H1 (cell line): ENCODE measurements at regions not wholly inside any gene's neighbourhood (a gene's known extent, or its start where the extent isn't known, plus 50 kb on each side); places are given as distances from the start of the nearest gene placed in this dataset.

Experiments
- ASH2L ChIP-seq: fragments of 200-600, 300-600 bp; sonication (generic); IDR thresholded peaks from one replicate; pipeline ENCODE4 v1.7.1; 2017; ENCODE audit warnings: low read length
- CBX8 ChIP-seq: fragments of 300-800, 300-1000 bp; sonication (generic); IDR thresholded peaks from 2 replicates; pipeline ENCODE4 v1.7.1; 2016; ENCODE audit warnings: low read depth, low read length, borderline replicate concordance
- EGR1 ChIP-seq: IDR thresholded peaks from 2 replicates; pipeline ENCODE4 v1.6.1; 2011; ENCODE audit warnings: low read depth, low read length, borderline replicate concordance
- NANOG ChIP-seq: IDR thresholded peaks from 2 replicates; pipeline ENCODE4 v1.6.1; 2011; ENCODE audit warnings: low read length, low read depth, mild to moderate bottlenecking, inconsistent platforms; ENCODE audit not compliant: insufficient read depth, poor library complexity, severe bottlenecking
- PHF8 ChIP-seq: fragments of 200-600 bp; sonication (generic); conservative IDR thresholded peaks from 2 replicates; pipeline ENCODE4 v1.7.1; 2012; ENCODE audit warnings: low read depth, mild to moderate bottlenecking, inconsistent platforms, low read length, moderate library complexity
- RFX5 ChIP-seq: IDR thresholded peaks from 2 replicates; pipeline ENCODE4 v1.6.1; 2011; ENCODE audit warnings: low read depth, low read length, improper control_type of control experiment, borderline replicate concordance
- RXRA ChIP-seq: IDR thresholded peaks from 2 replicates; pipeline ENCODE4 v1.6.1; 2011; ENCODE audit warnings: low read depth, mild to moderate bottlenecking, low read length, moderate library complexity; ENCODE audit not compliant: insufficient read depth
- SIRT6 ChIP-seq: IDR thresholded peaks from one replicate; pipeline ENCODE4 v1.7.1; 2012; ENCODE audit warnings: low read length, inconsistent platforms
- TAF1 ChIP-seq: IDR thresholded peaks from 2 replicates; pipeline ENCODE4 v1.6.1; 2011; ENCODE audit warnings: mild to moderate bottlenecking, low read depth, low read length
- TCF12 ChIP-seq: IDR thresholded peaks from 2 replicates; pipeline ENCODE4 v1.6.1; 2011; ENCODE audit warnings: low read depth, mild to moderate bottlenecking, low read length
- TF ChIP-seq, protein P1 (sequence below): fragments of 300-600 bp; sonication (generic); IDR thresholded peaks from 2 replicates; pipeline ENCODE4 v1.7.1; 2012; ENCODE audit warnings: low read length, moderate library complexity, mild to moderate bottlenecking, inconsistent platforms; ENCODE audit not compliant: insufficient replicate concordance
- TF ChIP-seq, protein P2 (sequence below): IDR thresholded peaks from 2 replicates; pipeline ENCODE4 v1.6.1; 2011; ENCODE audit warnings: low read length, improper control_type of control experiment

GRCh38 chrX:28126886-28127285, 145.6 kb upstream of the DCAF8L1 start (continued):
- TF ChIP-seq, protein P1, sequence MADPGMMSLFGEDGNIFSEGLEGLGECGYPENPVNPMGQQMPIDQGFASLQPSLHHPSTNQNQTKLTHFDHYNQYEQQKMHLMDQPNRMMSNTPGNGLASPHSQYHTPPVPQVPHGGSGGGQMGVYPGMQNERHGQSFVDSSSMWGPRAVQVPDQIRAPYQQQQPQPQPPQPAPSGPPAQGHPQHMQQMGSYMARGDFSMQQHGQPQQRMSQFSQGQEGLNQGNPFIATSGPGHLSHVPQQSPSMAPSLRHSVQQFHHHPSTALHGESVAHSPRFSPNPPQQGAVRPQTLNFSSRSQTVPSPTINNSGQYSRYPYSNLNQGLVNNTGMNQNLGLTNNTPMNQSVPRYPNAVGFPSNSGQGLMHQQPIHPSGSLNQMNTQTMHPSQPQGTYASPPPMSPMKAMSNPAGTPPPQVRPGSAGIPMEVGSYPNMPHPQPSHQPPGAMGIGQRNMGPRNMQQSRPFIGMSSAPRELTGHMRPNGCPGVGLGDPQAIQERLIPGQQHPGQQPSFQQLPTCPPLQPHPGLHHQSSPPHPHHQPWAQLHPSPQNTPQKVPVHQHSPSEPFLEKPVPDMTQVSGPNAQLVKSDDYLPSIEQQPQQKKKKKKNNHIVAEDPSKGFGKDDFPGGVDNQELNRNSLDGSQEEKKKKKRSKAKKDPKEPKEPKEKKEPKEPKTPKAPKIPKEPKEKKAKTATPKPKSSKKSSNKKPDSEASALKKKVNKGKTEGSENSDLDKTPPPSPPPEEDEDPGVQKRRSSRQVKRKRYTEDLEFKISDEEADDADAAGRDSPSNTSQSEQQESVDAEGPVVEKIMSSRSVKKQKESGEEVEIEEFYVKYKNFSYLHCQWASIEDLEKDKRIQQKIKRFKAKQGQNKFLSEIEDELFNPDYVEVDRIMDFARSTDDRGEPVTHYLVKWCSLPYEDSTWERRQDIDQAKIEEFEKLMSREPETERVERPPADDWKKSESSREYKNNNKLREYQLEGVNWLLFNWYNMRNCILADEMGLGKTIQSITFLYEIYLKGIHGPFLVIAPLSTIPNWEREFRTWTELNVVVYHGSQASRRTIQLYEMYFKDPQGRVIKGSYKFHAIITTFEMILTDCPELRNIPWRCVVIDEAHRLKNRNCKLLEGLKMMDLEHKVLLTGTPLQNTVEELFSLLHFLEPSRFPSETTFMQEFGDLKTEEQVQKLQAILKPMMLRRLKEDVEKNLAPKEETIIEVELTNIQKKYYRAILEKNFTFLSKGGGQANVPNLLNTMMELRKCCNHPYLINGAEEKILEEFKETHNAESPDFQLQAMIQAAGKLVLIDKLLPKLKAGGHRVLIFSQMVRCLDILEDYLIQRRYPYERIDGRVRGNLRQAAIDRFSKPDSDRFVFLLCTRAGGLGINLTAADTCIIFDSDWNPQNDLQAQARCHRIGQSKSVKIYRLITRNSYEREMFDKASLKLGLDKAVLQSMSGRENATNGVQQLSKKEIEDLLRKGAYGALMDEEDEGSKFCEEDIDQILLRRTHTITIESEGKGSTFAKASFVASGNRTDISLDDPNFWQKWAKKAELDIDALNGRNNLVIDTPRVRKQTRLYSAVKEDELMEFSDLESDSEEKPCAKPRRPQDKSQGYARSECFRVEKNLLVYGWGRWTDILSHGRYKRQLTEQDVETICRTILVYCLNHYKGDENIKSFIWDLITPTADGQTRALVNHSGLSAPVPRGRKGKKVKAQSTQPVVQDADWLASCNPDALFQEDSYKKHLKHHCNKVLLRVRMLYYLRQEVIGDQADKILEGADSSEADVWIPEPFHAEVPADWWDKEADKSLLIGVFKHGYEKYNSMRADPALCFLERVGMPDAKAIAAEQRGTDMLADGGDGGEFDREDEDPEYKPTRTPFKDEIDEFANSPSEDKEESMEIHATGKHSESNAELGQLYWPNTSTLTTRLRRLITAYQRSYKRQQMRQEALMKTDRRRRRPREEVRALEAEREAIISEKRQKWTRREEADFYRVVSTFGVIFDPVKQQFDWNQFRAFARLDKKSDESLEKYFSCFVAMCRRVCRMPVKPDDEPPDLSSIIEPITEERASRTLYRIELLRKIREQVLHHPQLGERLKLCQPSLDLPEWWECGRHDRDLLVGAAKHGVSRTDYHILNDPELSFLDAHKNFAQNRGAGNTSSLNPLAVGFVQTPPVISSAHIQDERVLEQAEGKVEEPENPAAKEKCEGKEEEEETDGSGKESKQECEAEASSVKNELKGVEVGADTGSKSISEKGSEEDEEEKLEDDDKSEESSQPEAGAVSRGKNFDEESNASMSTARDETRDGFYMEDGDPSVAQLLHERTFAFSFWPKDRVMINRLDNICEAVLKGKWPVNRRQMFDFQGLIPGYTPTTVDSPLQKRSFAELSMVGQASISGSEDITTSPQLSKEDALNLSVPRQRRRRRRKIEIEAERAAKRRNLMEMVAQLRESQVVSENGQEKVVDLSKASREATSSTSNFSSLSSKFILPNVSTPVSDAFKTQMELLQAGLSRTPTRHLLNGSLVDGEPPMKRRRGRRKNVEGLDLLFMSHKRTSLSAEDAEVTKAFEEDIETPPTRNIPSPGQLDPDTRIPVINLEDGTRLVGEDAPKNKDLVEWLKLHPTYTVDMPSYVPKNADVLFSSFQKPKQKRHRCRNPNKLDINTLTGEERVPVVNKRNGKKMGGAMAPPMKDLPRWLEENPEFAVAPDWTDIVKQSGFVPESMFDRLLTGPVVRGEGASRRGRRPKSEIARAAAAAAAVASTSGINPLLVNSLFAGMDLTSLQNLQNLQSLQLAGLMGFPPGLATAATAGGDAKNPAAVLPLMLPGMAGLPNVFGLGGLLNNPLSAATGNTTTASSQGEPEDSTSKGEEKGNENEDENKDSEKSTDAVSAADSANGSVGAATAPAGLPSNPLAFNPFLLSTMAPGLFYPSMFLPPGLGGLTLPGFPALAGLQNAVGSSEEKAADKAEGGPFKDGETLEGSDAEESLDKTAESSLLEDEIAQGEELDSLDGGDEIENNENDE, result peak; percentile 68
- TF ChIP-seq EGR1, result no peak
- no peak for TF ChIP-seq CBX8
- TF ChIP-seq RXRA, result no peak
- TF ChIP-seq TAF1, result no peak
- no peak for TF ChIP-seq NANOG
- TF ChIP-seq, protein P2, sequence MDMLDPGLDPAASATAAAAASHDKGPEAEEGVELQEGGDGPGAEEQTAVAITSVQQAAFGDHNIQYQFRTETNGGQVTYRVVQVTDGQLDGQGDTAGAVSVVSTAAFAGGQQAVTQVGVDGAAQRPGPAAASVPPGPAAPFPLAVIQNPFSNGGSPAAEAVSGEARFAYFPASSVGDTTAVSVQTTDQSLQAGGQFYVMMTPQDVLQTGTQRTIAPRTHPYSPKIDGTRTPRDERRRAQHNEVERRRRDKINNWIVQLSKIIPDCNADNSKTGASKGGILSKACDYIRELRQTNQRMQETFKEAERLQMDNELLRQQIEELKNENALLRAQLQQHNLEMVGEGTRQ, result no peak
- no peak for TF ChIP-seq RFX5
- TF ChIP-seq PHF8, result no peak
- TF ChIP-seq ASH2L, result no peak
- peak; percentile 78; the same call in 1 of the 2 replicates for TF ChIP-seq TCF12
- no peak for TF ChIP-seq SIRT6
